GM19372 (cell line): ENCODE measurements at regions not wholly inside any gene's neighbourhood (a gene's known extent, or its start where the extent isn't known, plus 50 kb on each side); places are given as distances from the start of the nearest gene placed in this dataset.
"Not testable (repeated sequence)": the region's sequence is repeated elsewhere in the genome, so short reads cannot be mapped to it uniquely, and the experiment has no call there.

Source experiments
- ATAC-seq: cut with Tn5 transposase; IDR thresholded peaks from one replicate; pipeline ENCODE4 v1.9.1; 2021; ENCODE audit warnings: mild to moderate bottlenecking, low read depth, moderate library complexity; ENCODE audit not compliant: unreplicated experiment

- ATAC-seq: no peak
Observed at GRCh38 chr5:135185481-135186065, 151.5 kb upstream of the PITX1 start.

GRCh38 chr5:135184646-135185045 is 150.6 kb upstream of the PITX1 start:
- no peak for ATAC-seq

GRCh38 chr5:135183464-135183863 is 149.4 kb upstream of the PITX1 start:
- ATAC-seq: no peak

GRCh38 chr5:135182675-135183074 is 148.6 kb upstream of the PITX1 start:
- no peak for ATAC-seq

GRCh38 chr5:135181653-135182052 is 147.6 kb upstream of the PITX1 start:
- no peak for ATAC-seq

- ATAC-seq: no peak
Observed at GRCh38 chr5:135179308-135179980, 145.4 kb upstream of the PITX1 start.

GRCh38 chr5:135178476-135179155 is 144.6 kb upstream of the PITX1 start:
- no peak for ATAC-seq

GRCh38 chr5:135177591-135177990 is 143.6 kb upstream of the PITX1 start:
- ATAC-seq: no peak

- ATAC-seq: no peak
Observed at GRCh38 chr5:135176991-135177390, 143.0 kb upstream of the PITX1 start.

GRCh38 chr5:135174315-135175096 is 140.5 kb upstream of the PITX1 start:
- ATAC-seq: no peak

- ATAC-seq: no peak
Observed at GRCh38 chr5:135173662-135174290, 139.7 kb upstream of the PITX1 start.

- no peak for ATAC-seq
Observed at GRCh38 chr5:135172718-135173117, 138.7 kb upstream of the PITX1 start.

- ATAC-seq: no peak
Observed at GRCh38 chr5:135171336-135171735, 137.3 kb upstream of the PITX1 start.

- ATAC-seq: no peak
Observed at GRCh38 chr5:135170500-135170899, 136.5 kb upstream of the PITX1 start.

GRCh38 chr5:135169753-135170152 is 135.7 kb upstream of the PITX1 start:
- ATAC-seq: no peak

GRCh38 chr5:135167634-135168033 is 133.6 kb upstream of the PITX1 start:
- no peak for ATAC-seq

- not testable (repeated sequence) for ATAC-seq
Observed at GRCh38 chr5:135164873-135165614, 131.0 kb upstream of the PITX1 start.

- no peak for ATAC-seq
Observed at GRCh38 chr5:135163964-135164363, 129.9 kb upstream of the PITX1 start.

GRCh38 chr5:135163391-135163790 is 129.4 kb upstream of the PITX1 start:
- ATAC-seq: no peak

- ATAC-seq: no peak
Observed at GRCh38 chr5:135162661-135163265, 128.7 kb upstream of the PITX1 start.
